ELF-1 (cell line): ENCODE measurements at regions not wholly inside any gene's neighbourhood (a gene's known extent, or its start where the extent isn't known, plus 50 kb on each side); places are given as distances from the start of the nearest gene placed in this dataset.
"Not testable (repeated sequence)": the region's sequence is repeated elsewhere in the genome, so short reads cannot be mapped to it uniquely, and the experiment has no call there.

Experiments
- DNase-seq: peaks from one replicate; pipeline ENCODE4 v3.0.0-alpha.2; 2016; ENCODE audit warnings: low read depth, low spot score

GRCh38 chr6:58351619-58352018 lies 1034.2 kb downstream of the PRIM2 start:
- not testable (repeated sequence) for DNase-seq

DNA sequence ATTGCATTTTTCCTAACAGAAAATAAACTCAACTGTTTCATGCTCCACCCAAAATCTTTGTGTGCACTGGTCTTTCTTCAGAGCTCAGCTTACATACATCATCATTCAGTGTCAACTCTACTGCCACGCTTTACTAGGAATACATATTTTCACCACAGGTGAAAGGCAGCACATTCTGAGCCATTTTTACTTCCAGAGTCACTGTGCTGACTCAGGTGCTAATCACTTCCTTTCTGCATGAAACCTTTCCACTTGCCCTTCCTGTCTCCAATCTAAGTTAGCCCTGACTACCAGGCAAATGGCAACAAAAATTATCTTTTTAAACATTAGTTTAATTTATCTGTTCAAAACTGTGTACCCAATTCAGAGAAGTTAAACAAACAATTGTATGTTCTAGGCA lies 1041.0 kb downstream of the PRIM2 start:
- DNase-seq, result not testable (repeated sequence)

GRCh38 chr6:58365856-58366255 lies 1048.4 kb downstream of the PRIM2 start:
- not testable (repeated sequence) for DNase-seq

- DNase-seq, result not testable (repeated sequence)
Observed at GRCh38 chr6:58406659-58407058, 1089.2 kb downstream of the PRIM2 start.

DNA sequence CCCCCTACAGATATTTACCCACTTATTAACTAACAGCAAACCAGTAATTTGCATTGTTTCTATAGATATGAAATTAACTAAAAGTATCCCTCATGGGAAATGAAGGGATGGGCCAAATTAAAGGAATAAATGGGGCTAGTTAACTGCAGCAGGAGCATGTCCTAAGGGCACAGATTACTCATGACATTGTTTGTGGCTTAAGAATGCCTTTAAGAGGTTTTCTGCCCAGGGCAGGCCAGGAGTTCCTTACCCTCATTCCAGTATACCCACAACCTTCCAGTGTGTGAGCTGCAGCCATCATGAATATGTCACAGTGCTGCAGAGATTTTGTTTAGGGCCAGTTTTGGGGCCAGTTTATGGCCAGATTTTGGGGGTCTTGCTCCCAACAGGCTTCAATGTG lies 1101.9 kb downstream of the PRIM2 start:
- DNase-seq, result no peak
